ENCODE measurements at regions not wholly inside any gene's neighbourhood (a gene's known extent, or its start where the extent isn't known, plus 50 kb on each side); places are given as distances from the start of the nearest gene placed in this dataset.

DNA sequence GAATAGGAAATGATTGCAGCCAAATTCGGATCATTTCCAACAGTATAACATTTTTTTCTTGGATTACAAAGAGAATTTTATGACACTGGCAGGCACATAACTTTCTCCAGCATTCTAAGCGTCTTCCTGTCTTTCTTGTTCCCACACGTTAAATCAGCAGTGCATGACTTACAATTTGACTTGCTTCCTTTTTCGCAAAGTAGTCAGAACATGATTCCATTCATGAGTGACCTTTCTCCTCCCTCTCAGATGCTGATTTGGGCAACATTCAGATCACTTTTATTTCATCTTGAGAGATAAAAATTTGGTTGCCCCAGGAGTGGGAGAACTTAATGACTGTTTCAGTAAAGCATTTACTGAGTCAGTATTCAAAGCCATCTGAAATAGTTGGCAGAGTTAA is 858.7 kb upstream of the ACVR2A start:
- Histone ChIP-seq H2AFZ (ENCODE audit: low read depth, low read length, poor library complexity, severe bottlenecking) (no peak overlapping the region), H3K9me2 (ENCODE audit: insufficient read depth) (no peaks in the 10 kb centered on the region), H3K27me3 (ENCODE audit: insufficient read depth, low read length) (no peaks in the 10 kb centered on the region), H3K79me2 (ENCODE audit: insufficient read depth, low read length) (no peaks in the 10 kb centered on the region), H4K20me1 (ENCODE audit: insufficient read depth) (no peaks in the 10 kb centered on the region), H3K4me3 (replicated peaks in 1 of 2; ENCODE audit: low read depth in 1 of 2, low read length in 2 of 2) (no peak overlapping the region), H3K4me2 (ENCODE audit: low read length) (no peak overlapping the region), H3K9ac (ENCODE audit: low read length) (no peak overlapping the region), H3K9me3 (ENCODE audit: control insufficient read depth in 1 of 2, insufficient read depth in 1 of 2, low read depth in 1 of 2, low read length in 2 of 2) (no peaks in the 10 kb centered on the region), H3K36me3 (ENCODE audit: control insufficient read depth in 1 of 2, insufficient read depth in 2 of 2, low read length in 2 of 2) (no peaks in the 10 kb centered on the region), H3K27ac (ENCODE audit: low read depth, low read length) (no peak overlapping the region), H3K4me1 (ENCODE audit: control insufficient read depth in 1 of 2, insufficient read depth in 2 of 2, low read length in 2 of 2) (no peaks in the 10 kb centered on the region)
- ATAC-seq (no peak), DNase-seq (ENCODE audit: low read depth, low spot score) (no peak)
- intact Hi-C loops (cut with micrococcal nuclease): no loop called here
- CTCF ChIA-PET: no interaction called here
- POLR2A ChIA-PET: no interaction called here
- BruUV-seq (replicated peaks): no TSS peak
- RAD21 ChIA-PET (ENCODE audit: low non-redundant PET in 1 of 2, low total read pairs in 2 of 2, uncharacterized antibody in 2 of 2, unreplicated experiment in 2 of 2): no interaction called here
- TF ChIP-seq, protein P1, sequence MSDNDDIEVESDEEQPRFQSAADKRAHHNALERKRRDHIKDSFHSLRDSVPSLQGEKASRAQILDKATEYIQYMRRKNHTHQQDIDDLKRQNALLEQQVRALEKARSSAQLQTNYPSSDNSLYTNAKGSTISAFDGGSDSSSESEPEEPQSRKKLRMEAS (IDR thresholded peaks at IDR 0.05): no peak
- no peak for TF ChIP-seq ELF1 (IDR thresholded peaks at IDR 0.05; ENCODE audit: borderline replicate concordance, low read depth)
- no peak for TF ChIP-seq EGR1 (IDR thresholded peaks at IDR 0.05; ENCODE audit: low read depth)
- TF ChIP-seq ZFX (IDR thresholded peaks at IDR 0.05): no peak
- TF ChIP-seq, protein P2, sequence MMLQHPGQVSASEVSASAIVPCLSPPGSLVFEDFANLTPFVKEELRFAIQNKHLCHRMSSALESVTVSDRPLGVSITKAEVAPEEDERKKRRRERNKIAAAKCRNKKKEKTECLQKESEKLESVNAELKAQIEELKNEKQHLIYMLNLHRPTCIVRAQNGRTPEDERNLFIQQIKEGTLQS (IDR thresholded peaks at IDR 0.05): no peak
- TF ChIP-seq SP1 (IDR thresholded peaks at IDR 0.05; ENCODE audit: low read depth): no peak
- TF ChIP-seq SIN3A (IDR thresholded peaks at IDR 0.05; ENCODE audit: low read depth): no peak
- TF ChIP-seq, protein P3, sequence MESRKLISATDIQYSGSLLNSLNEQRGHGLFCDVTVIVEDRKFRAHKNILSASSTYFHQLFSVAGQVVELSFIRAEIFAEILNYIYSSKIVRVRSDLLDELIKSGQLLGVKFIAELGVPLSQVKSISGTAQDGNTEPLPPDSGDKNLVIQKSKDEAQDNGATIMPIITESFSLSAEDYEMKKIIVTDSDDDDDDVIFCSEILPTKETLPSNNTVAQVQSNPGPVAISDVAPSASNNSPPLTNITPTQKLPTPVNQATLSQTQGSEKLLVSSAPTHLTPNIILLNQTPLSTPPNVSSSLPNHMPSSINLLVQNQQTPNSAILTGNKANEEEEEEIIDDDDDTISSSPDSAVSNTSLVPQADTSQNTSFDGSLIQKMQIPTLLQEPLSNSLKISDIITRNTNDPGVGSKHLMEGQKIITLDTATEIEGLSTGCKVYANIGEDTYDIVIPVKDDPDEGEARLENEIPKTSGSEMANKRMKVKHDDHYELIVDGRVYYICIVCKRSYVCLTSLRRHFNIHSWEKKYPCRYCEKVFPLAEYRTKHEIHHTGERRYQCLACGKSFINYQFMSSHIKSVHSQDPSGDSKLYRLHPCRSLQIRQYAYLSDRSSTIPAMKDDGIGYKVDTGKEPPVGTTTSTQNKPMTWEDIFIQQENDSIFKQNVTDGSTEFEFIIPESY (IDR thresholded peaks at IDR 0.05; ENCODE audit: extremely low read depth, insufficient replicate concordance, low read length): no peak
- no peak for TF ChIP-seq SRF (IDR thresholded peaks at IDR 0.05; ENCODE audit: low read depth)
- no peak for TF ChIP-seq POLR2AphosphoS5 (IDR thresholded peaks at IDR 0.05; ENCODE audit: low read depth, low read length)
- TF ChIP-seq RAD21 (IDR thresholded peaks at IDR 0.05; ENCODE audit: low read depth): no peak
- no peak for TF ChIP-seq ZNF274 (IDR thresholded peaks at IDR 0.05; ENCODE audit: low read depth, low read length)
- no peak for TF ChIP-seq EZH2 (IDR thresholded peaks at IDR 0.05)
- TF ChIP-seq YY1 (IDR thresholded peaks at IDR 0.05; ENCODE audit: extremely low read depth, insufficient replicate concordance, low read depth, low read length): no peak
- TF ChIP-seq CEBPB (IDR thresholded peaks at IDR 0.05; ENCODE audit: low read depth): no peak
- TF ChIP-seq EZH2phosphoT487 (IDR thresholded peaks at IDR 0.05; ENCODE audit: borderline replicate concordance): no peak
- TF ChIP-seq TCF7L2 (IDR thresholded peaks at IDR 0.05; ENCODE audit: borderline replicate concordance, extremely low read depth, insufficient read depth, insufficient read length): no peak
- TF ChIP-seq, protein P4, sequence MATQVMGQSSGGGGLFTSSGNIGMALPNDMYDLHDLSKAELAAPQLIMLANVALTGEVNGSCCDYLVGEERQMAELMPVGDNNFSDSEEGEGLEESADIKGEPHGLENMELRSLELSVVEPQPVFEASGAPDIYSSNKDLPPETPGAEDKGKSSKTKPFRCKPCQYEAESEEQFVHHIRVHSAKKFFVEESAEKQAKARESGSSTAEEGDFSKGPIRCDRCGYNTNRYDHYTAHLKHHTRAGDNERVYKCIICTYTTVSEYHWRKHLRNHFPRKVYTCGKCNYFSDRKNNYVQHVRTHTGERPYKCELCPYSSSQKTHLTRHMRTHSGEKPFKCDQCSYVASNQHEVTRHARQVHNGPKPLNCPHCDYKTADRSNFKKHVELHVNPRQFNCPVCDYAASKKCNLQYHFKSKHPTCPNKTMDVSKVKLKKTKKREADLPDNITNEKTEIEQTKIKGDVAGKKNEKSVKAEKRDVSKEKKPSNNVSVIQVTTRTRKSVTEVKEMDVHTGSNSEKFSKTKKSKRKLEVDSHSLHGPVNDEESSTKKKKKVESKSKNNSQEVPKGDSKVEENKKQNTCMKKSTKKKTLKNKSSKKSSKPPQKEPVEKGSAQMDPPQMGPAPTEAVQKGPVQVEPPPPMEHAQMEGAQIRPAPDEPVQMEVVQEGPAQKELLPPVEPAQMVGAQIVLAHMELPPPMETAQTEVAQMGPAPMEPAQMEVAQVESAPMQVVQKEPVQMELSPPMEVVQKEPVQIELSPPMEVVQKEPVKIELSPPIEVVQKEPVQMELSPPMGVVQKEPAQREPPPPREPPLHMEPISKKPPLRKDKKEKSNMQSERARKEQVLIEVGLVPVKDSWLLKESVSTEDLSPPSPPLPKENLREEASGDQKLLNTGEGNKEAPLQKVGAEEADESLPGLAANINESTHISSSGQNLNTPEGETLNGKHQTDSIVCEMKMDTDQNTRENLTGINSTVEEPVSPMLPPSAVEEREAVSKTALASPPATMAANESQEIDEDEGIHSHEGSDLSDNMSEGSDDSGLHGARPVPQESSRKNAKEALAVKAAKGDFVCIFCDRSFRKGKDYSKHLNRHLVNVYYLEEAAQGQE (IDR thresholded peaks at IDR 0.05; ENCODE audit: low read depth): no peak
- no peak for TF ChIP-seq FOSL1 (IDR thresholded peaks at IDR 0.05; ENCODE audit: low read depth)
